Immature natural killer cell (primary cell): ENCODE measurements at regions not wholly inside any gene's neighbourhood (a gene's known extent, or its start where the extent isn't known, plus 50 kb on each side); places are given as distances from the start of the nearest gene placed in this dataset.

Source experiments
- DNase-seq, 3 donors: peaks; one replicate each; pipeline ENCODE4 v3.0.0; 2022; ENCODE audit warnings: mixed read lengths in 1 of 3
- H3K27ac Mint-ChIP-seq, 6 donors: one replicate each; pipeline ENCODE4 v1.8.0; 2020; ENCODE audit warnings: mixed read lengths in 6 of 6, mild to moderate bottlenecking in 5 of 6, inconsistent platforms in 4 of 6, moderate library complexity in 3 of 6
- H3K27me3 Mint-ChIP-seq, 3 donors: one replicate each; pipeline ENCODE4 v1.8.0; 2020 to 2021; ENCODE audit warnings: low read depth in 3 of 3, mild to moderate bottlenecking in 3 of 3, mixed read lengths in 3 of 3, moderate library complexity in 3 of 3, inconsistent platforms in 1 of 3
- H3K36me3 Mint-ChIP-seq, 3 donors: one replicate each; pipeline ENCODE4 v1.8.0; 2020; ENCODE audit warnings: mixed read lengths in 3 of 3, inconsistent platforms in 2 of 3, mild to moderate bottlenecking in 2 of 3
- H3K4me1 Mint-ChIP-seq, 2 donors: one replicate each; pipeline ENCODE4 v1.8.0; 2020; ENCODE audit warnings: inconsistent platforms in 2 of 2, mild to moderate bottlenecking in 2 of 2, mixed read lengths in 2 of 2, moderate library complexity in 1 of 2
- H3K4me3 Mint-ChIP-seq, 5 donors: one replicate each; pipeline ENCODE4 v1.8.0; 2020; ENCODE audit warnings: mild to moderate bottlenecking in 5 of 5, mixed read lengths in 5 of 5, inconsistent platforms in 3 of 5, moderate library complexity in 3 of 5
- H3K9me3 Mint-ChIP-seq, 6 donors: one replicate each; pipeline ENCODE4 v1.8.0; 2020; ENCODE audit warnings: mild to moderate bottlenecking in 6 of 6, mixed read lengths in 6 of 6, inconsistent platforms in 4 of 6, moderate library complexity in 3 of 6

- Mint-ChIP-seq H3K27me3 (peaks cover 1 to 9% (median 6%) of the 10 kb centered on the region in 3 donors), H3K36me3 (no peaks in the 10 kb centered on the region), H3K27ac (no peak overlapping the region), H3K4me1 (no peaks in the 10 kb centered on the region), H3K4me3 (no peak overlapping the region), H3K9me3 (no peaks in the 10 kb centered on the region)
- DNase-seq: no peak
These were observed 130.4 kb upstream of the ARL4C start for GRCh38 chr2:234627308-234627707.

- Mint-ChIP-seq H3K36me3 (no peaks in the 10 kb centered on the region), H3K4me3 (no peak overlapping the region), H3K27ac (no peak overlapping the region), H3K4me1 (no peaks in the 10 kb centered on the region), H3K9me3 (no peaks in the 10 kb centered on the region), H3K27me3 (peaks cover 1 to 9% (median 6%) of the 10 kb centered on the region in 3 donors)
- no peak for DNase-seq
These were observed 129.8 kb upstream of the ARL4C start for GRCh38 chr2:234626566-234627130.

GRCh38 chr2:234625626-234626250, 128.9 kb upstream of the ARL4C start:
- H3K36me3 Mint-ChIP-seq: no peaks in the 10 kb centered on the region
- peaks cover 0 to 2% of the 10 kb centered on the region in 2 donors for H3K4me1 Mint-ChIP-seq
- DNase-seq: no peak
- H3K4me3 Mint-ChIP-seq: no peak overlapping the region
- H3K27ac Mint-ChIP-seq: no peak overlapping the region
- H3K27me3 Mint-ChIP-seq: peaks cover 1 to 9% (median 6%) of the 10 kb centered on the region in 3 donors
- H3K9me3 Mint-ChIP-seq: no peaks in the 10 kb centered on the region

GRCh38 chr2:234623521-234623991, 126.7 kb upstream of the ARL4C start:
- Mint-ChIP-seq H3K36me3 (no peaks in the 10 kb centered on the region), H3K9me3 (no peaks in the 10 kb centered on the region), H3K27ac (no peak overlapping the region)

GRCh38 chr2:234621120-234621519, 124.2 kb upstream of the ARL4C start:
- H3K4me1 Mint-ChIP-seq: peaks cover 17 to 20% of the 10 kb centered on the region in 2 donors
- no peak overlapping the region for H3K4me3 Mint-ChIP-seq
- peaks cover 0 to 4% (median 3%) of the 10 kb centered on the region in 3 donors for H3K27me3 Mint-ChIP-seq
- H3K9me3 Mint-ChIP-seq: no peaks in the 10 kb centered on the region
- no peak overlapping the region for H3K27ac Mint-ChIP-seq
- H3K36me3 Mint-ChIP-seq: no peaks in the 10 kb centered on the region
- no peak for DNase-seq

More at GRCh38 chr2:234623521-234623991, 126.7 kb upstream of the ARL4C start:
- no peak for DNase-seq
- Mint-ChIP-seq H3K27me3 (peaks cover 1 to 7% (median 2%) of the 10 kb centered on the region in 3 donors), H3K4me1 (peaks cover 17 to 20% of the 10 kb centered on the region in 2 donors), H3K4me3 (no peak overlapping the region)

GRCh38 chr2:234620018-234620417, 123.1 kb upstream of the ARL4C start:
- no peaks in the 10 kb centered on the region for H3K36me3 Mint-ChIP-seq
- H3K27ac Mint-ChIP-seq: peak overlapping the region in 2 of 6 donors; percentile 3 to 42
- peaks cover 17 to 20% of the 10 kb centered on the region in 2 donors for H3K4me1 Mint-ChIP-seq
- H3K4me3 Mint-ChIP-seq: peak overlapping the region; percentile 7 to 63 (median 22)
- H3K27me3 Mint-ChIP-seq: peaks cover 3 to 4% (median 3%) of the 10 kb centered on the region in 3 donors
- DNase-seq: peak in 1 of 3 donors; percentile 3
- H3K9me3 Mint-ChIP-seq: no peaks in the 10 kb centered on the region

GRCh38 chr2:234615643-234616356, 118.9 kb upstream of the ARL4C start:
- Mint-ChIP-seq H3K36me3 (no peaks in the 10 kb centered on the region), H3K27ac (no peak overlapping the region), H3K9me3 (peaks cover 0 to 5% (median 0%) of the 10 kb centered on the region in 6 donors), H3K4me3 (no peak overlapping the region), H3K4me1 (peaks cover 15 to 20% of the 10 kb centered on the region in 2 donors), H3K27me3 (peaks cover 0 to 16% (median 4%) of the 10 kb centered on the region in 3 donors)
- DNase-seq: no peak

GRCh38 chr2:234611209-234611608, 114.3 kb upstream of the ARL4C start:
- Mint-ChIP-seq H3K9me3 (peaks cover 0 to 5% (median 0%) of the 10 kb centered on the region in 6 donors), H3K4me1 (no peaks in the 10 kb centered on the region), H3K27ac (no peak overlapping the region), H3K4me3 (no peak overlapping the region), H3K27me3 (peaks cover 0 to 16% (median 0%) of the 10 kb centered on the region in 3 donors), H3K36me3 (no peaks in the 10 kb centered on the region)
- no peak for DNase-seq

GRCh38 chr2:234608946-234609345, 112.1 kb upstream of the ARL4C start:
- DNase-seq: no peak
- Mint-ChIP-seq H3K27me3 (peaks cover under 1 to 7% (median 1%) of the 10 kb centered on the region in 3 donors), H3K4me1 (no peaks in the 10 kb centered on the region), H3K4me3 (no peak overlapping the region), H3K27ac (no peak overlapping the region), H3K9me3 (peaks cover 0 to 5% (median 0%) of the 10 kb centered on the region in 6 donors), H3K36me3 (no peaks in the 10 kb centered on the region)

GRCh38 chr2:234607691-234608090, 110.8 kb upstream of the ARL4C start:
- Mint-ChIP-seq H3K4me1 (no peaks in the 10 kb centered on the region), H3K36me3 (no peaks in the 10 kb centered on the region), H3K4me3 (no peak overlapping the region), H3K27me3 (peaks cover 1 to 5% (median 3%) of the 10 kb centered on the region in 3 donors), H3K27ac (no peak overlapping the region), H3K9me3 (peaks cover 0 to 5% (median 0%) of the 10 kb centered on the region in 6 donors)
- no peak for DNase-seq

- Mint-ChIP-seq H3K9me3 (peaks cover 0 to 2% (median 0%) of the 10 kb centered on the region in 6 donors), H3K36me3 (no peaks in the 10 kb centered on the region), H3K4me3 (no peak overlapping the region), H3K27ac (no peak overlapping the region), H3K27me3 (peaks cover under 1 to 3% (median 1%) of the 10 kb centered on the region in 3 donors), H3K4me1 (no peaks in the 10 kb centered on the region)
- DNase-seq: no peak
These were observed 110.0 kb upstream of the ARL4C start for GRCh38 chr2:234606896-234607295.

- Mint-ChIP-seq H3K9me3 (no peaks in the 10 kb centered on the region), H3K36me3 (no peaks in the 10 kb centered on the region), H3K27me3 (peaks cover 1 to 3% (median 2%) of the 10 kb centered on the region in 3 donors), H3K27ac (no peak overlapping the region), H3K4me1 (no peaks in the 10 kb centered on the region), H3K4me3 (no peak overlapping the region)
- no peak for DNase-seq
These were observed 106.7 kb upstream of the ARL4C start for GRCh38 chr2:234603619-234604018.

GRCh38 chr2:234601213-234601612, 104.3 kb upstream of the ARL4C start:
- H3K27me3 Mint-ChIP-seq: peaks cover 2 to 5% (median 3%) of the 10 kb centered on the region in 3 donors
- H3K36me3 Mint-ChIP-seq: no peaks in the 10 kb centered on the region

GRCh38 chr2:234597576-234597861, 100.6 kb upstream of the ARL4C start:
- DNase-seq: no peak
- H3K9me3 Mint-ChIP-seq: no peaks in the 10 kb centered on the region
- H3K36me3 Mint-ChIP-seq: no peaks in the 10 kb centered on the region
- H3K27ac Mint-ChIP-seq: no peak overlapping the region
- H3K4me3 Mint-ChIP-seq: no peak overlapping the region
- peaks cover 0 to 3% (median 2%) of the 10 kb centered on the region in 3 donors for H3K27me3 Mint-ChIP-seq
- no peaks in the 10 kb centered on the region for H3K4me1 Mint-ChIP-seq

More at GRCh38 chr2:234601213-234601612, 104.3 kb upstream of the ARL4C start:
- DNase-seq: no peak
- H3K27ac Mint-ChIP-seq: no peak overlapping the region
- no peaks in the 10 kb centered on the region for H3K9me3 Mint-ChIP-seq
- H3K4me3 Mint-ChIP-seq: no peak overlapping the region
- no peaks in the 10 kb centered on the region for H3K4me1 Mint-ChIP-seq
